ENCODE measurements at regions not wholly inside any gene's neighbourhood (a gene's known extent, or its start where the extent isn't known, plus 50 kb on each side); places are given as distances from the start of the nearest gene placed in this dataset.

- DNase-seq (ENCODE audit: low read depth in 1 of 2, low spot score in 1 of 2): no peak
- TF ChIP-seq, protein P1, sequence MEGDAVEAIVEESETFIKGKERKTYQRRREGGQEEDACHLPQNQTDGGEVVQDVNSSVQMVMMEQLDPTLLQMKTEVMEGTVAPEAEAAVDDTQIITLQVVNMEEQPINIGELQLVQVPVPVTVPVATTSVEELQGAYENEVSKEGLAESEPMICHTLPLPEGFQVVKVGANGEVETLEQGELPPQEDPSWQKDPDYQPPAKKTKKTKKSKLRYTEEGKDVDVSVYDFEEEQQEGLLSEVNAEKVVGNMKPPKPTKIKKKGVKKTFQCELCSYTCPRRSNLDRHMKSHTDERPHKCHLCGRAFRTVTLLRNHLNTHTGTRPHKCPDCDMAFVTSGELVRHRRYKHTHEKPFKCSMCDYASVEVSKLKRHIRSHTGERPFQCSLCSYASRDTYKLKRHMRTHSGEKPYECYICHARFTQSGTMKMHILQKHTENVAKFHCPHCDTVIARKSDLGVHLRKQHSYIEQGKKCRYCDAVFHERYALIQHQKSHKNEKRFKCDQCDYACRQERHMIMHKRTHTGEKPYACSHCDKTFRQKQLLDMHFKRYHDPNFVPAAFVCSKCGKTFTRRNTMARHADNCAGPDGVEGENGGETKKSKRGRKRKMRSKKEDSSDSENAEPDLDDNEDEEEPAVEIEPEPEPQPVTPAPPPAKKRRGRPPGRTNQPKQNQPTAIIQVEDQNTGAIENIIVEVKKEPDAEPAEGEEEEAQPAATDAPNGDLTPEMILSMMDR (IDR thresholded peaks at IDR 0.05; ENCODE audit: low read depth, low read length): no peak
- no peak overlapping the region for H3K4me3 ChIP-seq
- H3K27me3 ChIP-seq: no peaks in the 10 kb centered on the region
- no peaks in the 10 kb centered on the region for H3K9me3 ChIP-seq (ENCODE audit: low read depth)
- H3K36me3 ChIP-seq: no peaks in the 10 kb centered on the region
- no peak overlapping the region for H3K27ac ChIP-seq
- no peaks in the 10 kb centered on the region for H3K4me1 ChIP-seq (ENCODE audit: low read depth)
Observed at GRCh38 chr11:79570104-79570503, 129.3 kb upstream of the TENM4 start.

DNA sequence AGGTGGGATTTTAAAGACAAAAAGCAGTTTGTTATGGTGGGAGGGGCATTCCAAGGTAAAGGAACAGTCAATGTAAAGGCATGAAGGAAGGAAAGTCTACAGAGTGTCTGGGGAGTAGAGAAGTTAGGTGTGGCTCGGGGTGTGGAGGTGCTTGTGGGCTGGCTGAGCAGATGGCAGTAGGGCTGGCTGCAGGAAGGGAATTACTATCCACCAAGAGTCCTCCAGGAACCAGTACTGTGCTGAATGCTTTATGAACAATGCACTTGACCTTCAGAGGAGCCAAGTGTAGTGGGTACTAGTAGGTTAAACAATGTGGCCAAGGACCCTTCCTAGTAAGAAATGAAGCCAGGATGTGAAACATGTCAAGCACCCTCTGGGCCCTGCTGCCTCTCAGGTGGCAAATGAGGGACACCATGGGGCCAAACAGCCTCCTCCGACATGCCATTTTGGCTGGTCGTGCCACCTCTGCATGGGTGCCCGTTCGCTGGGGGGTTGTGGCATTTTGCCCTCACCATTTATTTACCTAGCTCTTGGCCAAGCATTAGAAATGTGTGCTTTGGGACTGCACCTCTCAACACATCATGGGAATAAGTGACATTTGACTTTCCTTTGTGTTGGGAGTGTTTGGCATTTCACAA is 123.6 kb upstream of the TENM4 start:
- TF ChIP-seq, protein P1 (IDR thresholded peaks at IDR 0.05; ENCODE audit: low read depth, low read length): no peak
- H3K27ac ChIP-seq: no peak overlapping the region
- H3K4me1 ChIP-seq (ENCODE audit: low read depth): no peaks in the 10 kb centered on the region
- no peak for DNase-seq (ENCODE audit: low read depth in 1 of 2, low spot score in 1 of 2)
- no peak overlapping the region for H3K4me3 ChIP-seq
- H3K27me3 ChIP-seq: no peaks in the 10 kb centered on the region
- H3K36me3 ChIP-seq: no peaks in the 10 kb centered on the region
- H3K9me3 ChIP-seq (ENCODE audit: low read depth): no peaks in the 10 kb centered on the region

- Histone ChIP-seq H3K4me3 (no peak overlapping the region), H3K36me3 (no peaks in the 10 kb centered on the region), H3K27me3 (no peaks in the 10 kb centered on the region), H3K9me3 (ENCODE audit: low read depth) (no peaks in the 10 kb centered on the region), H3K27ac (no peak overlapping the region), H3K4me1 (ENCODE audit: low read depth) (no peaks in the 10 kb centered on the region)
- no peak for DNase-seq (ENCODE audit: low read depth in 1 of 2, low spot score in 1 of 2)
- TF ChIP-seq, protein P1 (IDR thresholded peaks at IDR 0.05; ENCODE audit: low read depth, low read length): no peak
Observed at GRCh38 chr11:79561496-79561895, 120.7 kb upstream of the TENM4 start.

- no peaks in the 10 kb centered on the region for H3K27me3 ChIP-seq
- H3K4me3 ChIP-seq: no peak overlapping the region
- no peak overlapping the region for H3K27ac ChIP-seq
- H3K9me3 ChIP-seq (ENCODE audit: low read depth): no peaks in the 10 kb centered on the region
- DNase-seq (ENCODE audit: low read depth in 1 of 2, low spot score in 1 of 2): no peak
- no peaks in the 10 kb centered on the region for H3K4me1 ChIP-seq (ENCODE audit: low read depth)
- TF ChIP-seq, protein P1 (IDR thresholded peaks at IDR 0.05; ENCODE audit: low read depth, low read length): no peak
- no peaks in the 10 kb centered on the region for H3K36me3 ChIP-seq
Observed at GRCh38 chr11:79550809-79551208, 110.0 kb upstream of the TENM4 start.

DNA sequence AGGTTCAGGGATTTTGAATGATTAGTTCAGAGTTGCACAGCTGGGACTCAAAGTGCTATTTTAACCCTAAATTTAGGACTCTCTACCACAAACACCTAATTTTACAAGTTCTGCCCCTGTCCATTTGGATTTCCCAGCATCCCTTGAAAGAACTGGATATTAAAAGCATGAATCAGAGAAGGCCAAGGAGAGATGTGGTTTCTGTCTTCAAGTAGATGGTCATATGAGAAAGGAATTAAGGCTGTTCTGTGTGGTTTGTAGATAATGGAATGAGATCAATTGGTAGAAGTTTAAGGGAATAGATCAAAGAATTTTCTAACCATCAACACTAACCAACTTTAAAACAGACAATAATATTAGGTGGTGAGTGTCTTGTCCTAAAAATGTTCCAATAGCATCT is 106.4 kb upstream of the TENM4 start:
- TF ChIP-seq, protein P1 (IDR thresholded peaks at IDR 0.05; ENCODE audit: low read depth, low read length): no peak
- DNase-seq (ENCODE audit: low read depth in 1 of 2, low spot score in 1 of 2): no peak
- Histone ChIP-seq H3K36me3 (no peaks in the 10 kb centered on the region), H3K27ac (no peak overlapping the region), H3K4me3 (no peak overlapping the region), H3K27me3 (no peaks in the 10 kb centered on the region), H3K9me3 (ENCODE audit: low read depth) (no peaks in the 10 kb centered on the region), H3K4me1 (ENCODE audit: low read depth) (no peaks in the 10 kb centered on the region)
